GM18517 (cell line): ENCODE measurements at regions not wholly inside any gene's neighbourhood (a gene's known extent, or its start where the extent isn't known, plus 50 kb on each side); places are given as distances from the start of the nearest gene placed in this dataset.

ENCODE experiments used
- ATAC-seq: cut with Tn5 transposase; IDR thresholded peaks from one replicate; pipeline ENCODE4 v1.9.1; 2021; ENCODE audit warnings: mild to moderate bottlenecking, moderate library complexity; ENCODE audit not compliant: unreplicated experiment

GRCh38 chr10:8416192-8416701 is 361.8 kb downstream of the GATA3 start:
- no peak for ATAC-seq

GRCh38 chr10:8416760-8417159 is 362.3 kb downstream of the GATA3 start:
- ATAC-seq, result no peak

- no peak for ATAC-seq
These were observed 363.1 kb downstream of the GATA3 start for GRCh38 chr10:8417631-8418030.

- no peak for ATAC-seq
These were observed 364.1 kb downstream of the GATA3 start for GRCh38 chr10:8418631-8419030.

GRCh38 chr10:8420182-8420581 is 365.7 kb downstream of the GATA3 start:
- no peak for ATAC-seq

- ATAC-seq, result no peak
These were observed 370.2 kb downstream of the GATA3 start for GRCh38 chr10:8424555-8425211.

GRCh38 chr10:8428654-8429053 is 374.2 kb downstream of the GATA3 start:
- no peak for ATAC-seq

- ATAC-seq, result no peak
These were observed 375.8 kb downstream of the GATA3 start for GRCh38 chr10:8430321-8430720.

- no peak for ATAC-seq
These were observed 377.0 kb downstream of the GATA3 start for GRCh38 chr10:8431511-8431910.

GRCh38 chr10:8435186-8436055 is 380.9 kb downstream of the GATA3 start:
- ATAC-seq, result no peak

- no peak for ATAC-seq
These were observed 383.4 kb downstream of the GATA3 start for GRCh38 chr10:8437896-8438295.

GRCh38 chr10:8438603-8439002 is 384.1 kb downstream of the GATA3 start:
- ATAC-seq, result no peak

GRCh38 chr10:8439040-8439439 is 384.6 kb downstream of the GATA3 start:
- ATAC-seq, result no peak

GRCh38 chr10:8444630-8445029 is 390.1 kb downstream of the GATA3 start:
- no peak for ATAC-seq

GRCh38 chr10:8445353-8445752 is 390.9 kb downstream of the GATA3 start:
- no peak for ATAC-seq

- ATAC-seq, result no peak
These were observed 395.4 kb downstream of the GATA3 start for GRCh38 chr10:8449909-8450308.

GRCh38 chr10:8453587-8453986 is 399.1 kb downstream of the GATA3 start:
- ATAC-seq, result no peak

- no peak for ATAC-seq
These were observed 399.9 kb downstream of the GATA3 start for GRCh38 chr10:8454357-8454756.

- no peak for ATAC-seq
These were observed 400.7 kb downstream of the GATA3 start for GRCh38 chr10:8455181-8455580.

GRCh38 chr10:8456386-8456785 is 401.9 kb downstream of the GATA3 start:
- ATAC-seq, result no peak

GRCh38 chr10:8460626-8461025 is 406.1 kb downstream of the GATA3 start:
- no peak for ATAC-seq

- no peak for ATAC-seq
These were observed 408.1 kb downstream of the GATA3 start for GRCh38 chr10:8462565-8462964.
